GM23338 (cell line): ENCODE measurements at regions not wholly inside any gene's neighbourhood (a gene's known extent, or its start where the extent isn't known, plus 50 kb on each side); places are given as distances from the start of the nearest gene placed in this dataset.

Experiments
- ATAC-seq: fragments of 200-7000 bp; cut with Tn5 transposase; 3 replicates; pipeline ENCODE4 v1.9.1; 2020
- DNase-seq: peaks from one replicate; pipeline ENCODE4 v3.0.0-alpha.2; 2015; ENCODE audit warnings: low spot score
- H2AFZ ChIP-seq: fragments of 200-600 bp; sonication (generic); 2 replicates; pipeline ENCODE4 v1.8.0; 2016; ENCODE audit warnings: antibody characterized with exemption, mild to moderate bottlenecking, moderate library complexity
- H3F3A ChIP-seq: fragments of 200-600 bp; sonication (generic); replicated peaks from 2 replicates; pipeline ENCODE4 v1.8.0; 2017; ENCODE audit warnings: antibody characterized with exemption, mixed run types, low read depth
- H3K27ac ChIP-seq: fragments of 200-600 bp; sonication (generic); 2 replicates; pipeline ENCODE4 v1.6.1; 2016; ENCODE audit warnings: low read depth
- H3K27me3 ChIP-seq: fragments of 200-600 bp; sonication (generic); 2 replicates; pipeline ENCODE4 v1.8.0; 2016; ENCODE audit warnings: mild to moderate bottlenecking, mixed run types, moderate library complexity; ENCODE audit not compliant: insufficient read depth
- H3K36me3 ChIP-seq: fragments of 200-600 bp; sonication (generic); 2 replicates; pipeline ENCODE4 v1.8.0; 2016; ENCODE audit warnings: mild to moderate bottlenecking; ENCODE audit not compliant: insufficient read depth
- H3K4me1 ChIP-seq: fragments of 200-600 bp; sonication (generic); 2 replicates; pipeline ENCODE4 v1.8.0; 2016; ENCODE audit warnings: mild to moderate bottlenecking, moderate library complexity; ENCODE audit not compliant: insufficient read depth
- H3K4me2 ChIP-seq: fragments of 200-600 bp; sonication (generic); 2 replicates; pipeline ENCODE4 v1.7.1; 2017; ENCODE audit warnings: mixed run types
- H3K4me3 ChIP-seq: fragments of 200-600 bp; sonication (generic); 2 replicates; pipeline ENCODE4 v1.6.1; 2016; ENCODE audit warnings: mixed run types
- H3K79me2 ChIP-seq: fragments of 200-600 bp; sonication (generic); replicated peaks from 2 replicates; pipeline ENCODE4 v1.8.0; 2017; ENCODE audit warnings: mild to moderate bottlenecking; ENCODE audit not compliant: insufficient read depth
- H3K9me2 ChIP-seq: fragments of 200-600 bp; sonication (generic); 2 replicates; pipeline ENCODE4 v1.8.0; 2017; ENCODE audit not compliant: insufficient read depth
- H4K20me1 ChIP-seq: fragments of 200-600 bp; sonication (generic); replicated peaks from 2 replicates; pipeline ENCODE4 v1.8.0; 2017; ENCODE audit warnings: mild to moderate bottlenecking; ENCODE audit not compliant: insufficient read depth
- H3K27ac Mint-ChIP-seq: 2 replicates; pipeline ENCODE4 v1.8.0; 2020; ENCODE audit warnings: inconsistent platforms, mild to moderate bottlenecking, moderate library complexity, mixed read lengths
- H3K27me3 Mint-ChIP-seq: 3 replicates; pipeline ENCODE4 v1.8.0; 2022; ENCODE audit warnings: low read depth, mild to moderate bottlenecking, moderate library complexity, mixed read lengths, inconsistent platforms; ENCODE audit not compliant: insufficient read depth, poor library complexity
- H3K36me3 Mint-ChIP-seq: 3 replicates; pipeline ENCODE4 v1.8.0; 2021; ENCODE audit warnings: low read depth, mild to moderate bottlenecking, inconsistent platforms, moderate library complexity, mixed read lengths
- H3K4me1 Mint-ChIP-seq: 3 replicates; pipeline ENCODE4 v1.8.0; 2020; ENCODE audit warnings: mild to moderate bottlenecking, inconsistent platforms, mixed read lengths
- H3K4me3 Mint-ChIP-seq: 3 replicates; pipeline ENCODE4 v1.8.0; 2021; ENCODE audit warnings: moderate library complexity, mild to moderate bottlenecking, inconsistent platforms, mixed read lengths
- H3K9me3 Mint-ChIP-seq: 3 replicates; pipeline ENCODE4 v1.8.0; 2020; ENCODE audit warnings: moderate library complexity, mild to moderate bottlenecking, inconsistent platforms, mixed read lengths
- CTCF ChIP-seq, 2 experiments: fragments of 200-600 bp in 1 of 2; sonication (generic) in 1 of 2; conservative IDR thresholded peaks; 2 replicates each; pipeline versions ENCODE4 v1.5.1 to v1.6.1; 2016 to 2017; ENCODE audit warnings: antibody characterized with exemption in 2 of 2, low read depth in 2 of 2, mild to moderate bottlenecking in 2 of 2, moderate library complexity in 1 of 2
- EZH2 ChIP-seq: fragments of 200-600 bp; sonication (generic); IDR thresholded peaks from one replicate; pipeline ENCODE4 v1.8.0; 2017; ENCODE audit warnings: antibody characterized with exemption, mild to moderate bottlenecking, low read depth; ENCODE audit not compliant: unreplicated experiment

DNA sequence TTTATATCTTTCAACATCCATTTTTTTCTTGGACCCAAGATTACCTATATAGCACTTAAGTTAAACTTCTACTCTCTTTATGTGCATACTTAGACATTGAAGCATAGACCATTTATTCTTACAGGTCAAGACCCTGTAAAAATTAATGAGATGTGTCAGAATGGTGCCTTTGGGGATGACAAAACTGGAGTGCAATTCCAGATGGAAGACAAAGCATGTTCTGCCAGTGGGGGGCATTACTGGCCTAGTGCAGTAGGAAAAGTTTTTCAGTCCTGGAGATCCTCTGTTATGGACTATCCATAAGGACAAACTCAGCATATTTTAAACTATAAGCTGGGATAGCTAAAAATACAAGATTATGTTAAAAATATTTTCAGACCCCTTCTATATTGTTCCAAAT is 57.8 kb upstream of the MMADHC start:
- ATAC-seq (no peak), DNase-seq (no peak)
- H3K9me2 ChIP-seq, result no peaks in the 10 kb centered on the region
- no peaks in the 10 kb centered on the region for H3K4me1 ChIP-seq
- H3K36me3 ChIP-seq, result no peaks in the 10 kb centered on the region
- no peaks in the 10 kb centered on the region for H3K79me2 ChIP-seq
- Mint-ChIP-seq H3K36me3 (peaks cover 12% of the 10 kb centered on the region), H3K27ac (no peak overlapping the region), H3K4me3 (no peak overlapping the region), H3K9me3 (peaks cover 18% of the 10 kb centered on the region), H3K4me1 (no peaks in the 10 kb centered on the region), H3K27me3 (peaks cover 4% of the 10 kb centered on the region)
- H3K27me3 ChIP-seq, result no peaks in the 10 kb centered on the region
- H3K4me3 ChIP-seq, result no peak overlapping the region
- no peak for TF ChIP-seq EZH2
- TF ChIP-seq CTCF (conservative IDR thresholded peaks at IDR 0.05; ENCODE audit: low read depth in 2 of 2), result peak in 1 of 2 experiments; percentile 46; a peak in 2 of 4 replicates
- H3F3A ChIP-seq, result no peaks in the 10 kb centered on the region
- no peak overlapping the region for H3K4me2 ChIP-seq
- H3K27ac ChIP-seq, result no peak overlapping the region
- H4K20me1 ChIP-seq, result no peaks in the 10 kb centered on the region
- no peak overlapping the region for H2AFZ ChIP-seq
